ENCODE measurements at regions not wholly inside any gene's neighbourhood (a gene's known extent, or its start where the extent isn't known, plus 50 kb on each side); places are given as distances from the start of the nearest gene placed in this dataset.

- no peak overlapping the region for H3K4me3 ChIP-seq (ENCODE audit: low read depth, low read length)
- TF ChIP-seq, protein P1, sequence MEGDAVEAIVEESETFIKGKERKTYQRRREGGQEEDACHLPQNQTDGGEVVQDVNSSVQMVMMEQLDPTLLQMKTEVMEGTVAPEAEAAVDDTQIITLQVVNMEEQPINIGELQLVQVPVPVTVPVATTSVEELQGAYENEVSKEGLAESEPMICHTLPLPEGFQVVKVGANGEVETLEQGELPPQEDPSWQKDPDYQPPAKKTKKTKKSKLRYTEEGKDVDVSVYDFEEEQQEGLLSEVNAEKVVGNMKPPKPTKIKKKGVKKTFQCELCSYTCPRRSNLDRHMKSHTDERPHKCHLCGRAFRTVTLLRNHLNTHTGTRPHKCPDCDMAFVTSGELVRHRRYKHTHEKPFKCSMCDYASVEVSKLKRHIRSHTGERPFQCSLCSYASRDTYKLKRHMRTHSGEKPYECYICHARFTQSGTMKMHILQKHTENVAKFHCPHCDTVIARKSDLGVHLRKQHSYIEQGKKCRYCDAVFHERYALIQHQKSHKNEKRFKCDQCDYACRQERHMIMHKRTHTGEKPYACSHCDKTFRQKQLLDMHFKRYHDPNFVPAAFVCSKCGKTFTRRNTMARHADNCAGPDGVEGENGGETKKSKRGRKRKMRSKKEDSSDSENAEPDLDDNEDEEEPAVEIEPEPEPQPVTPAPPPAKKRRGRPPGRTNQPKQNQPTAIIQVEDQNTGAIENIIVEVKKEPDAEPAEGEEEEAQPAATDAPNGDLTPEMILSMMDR (IDR thresholded peaks at IDR 0.05; ENCODE audit: low read depth, low read length) = no peak
Observed at GRCh38 chr17:65359016-65359415, 202.4 kb downstream of the AXIN2 start.

- TF ChIP-seq, protein P1 (IDR thresholded peaks at IDR 0.05; ENCODE audit: low read depth, low read length) = no peak
- no peak overlapping the region for H3K4me3 ChIP-seq (ENCODE audit: low read depth, low read length)
Observed at GRCh38 chr17:65356536-65356935, 204.9 kb downstream of the AXIN2 start.

GRCh38 chr17:65355246-65355645 lies 206.2 kb downstream of the AXIN2 start:
- TF ChIP-seq, protein P1 (IDR thresholded peaks at IDR 0.05; ENCODE audit: low read depth, low read length) = no peak
- no peak overlapping the region for H3K4me3 ChIP-seq (ENCODE audit: low read depth, low read length)

DNA sequence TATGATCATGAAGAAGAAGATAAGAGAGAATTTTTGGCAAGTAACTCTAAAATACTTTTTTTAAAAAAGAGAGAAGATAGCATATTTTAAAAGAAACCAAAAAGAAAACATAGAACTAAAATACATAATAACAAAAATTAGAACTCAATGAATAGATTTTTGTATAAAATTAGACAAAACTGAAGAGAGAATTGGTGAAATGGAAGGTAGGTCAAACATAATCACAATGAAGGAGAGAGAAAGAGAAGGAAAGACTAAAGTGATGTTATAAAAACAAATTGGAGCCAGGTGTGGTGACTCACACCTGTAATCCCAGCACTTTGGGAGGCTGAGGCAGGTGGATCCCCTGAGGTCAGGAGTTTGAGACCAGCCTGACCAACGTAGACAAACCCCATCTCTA lies 211.5 kb downstream of the AXIN2 start:
- TF ChIP-seq, protein P1 (IDR thresholded peaks at IDR 0.05; ENCODE audit: low read depth, low read length) = no peak
- H3K4me3 ChIP-seq (ENCODE audit: low read depth, low read length) = no peak overlapping the region

GRCh38 chr17:65346166-65346565 lies 209.0 kb downstream of the RGS9 start:
- TF ChIP-seq, protein P1 (IDR thresholded peaks at IDR 0.05; ENCODE audit: low read depth, low read length) = no peak
- H3K4me3 ChIP-seq (ENCODE audit: low read depth, low read length) = no peak overlapping the region

- TF ChIP-seq, protein P1 (IDR thresholded peaks at IDR 0.05; ENCODE audit: low read depth, low read length) = no peak
- H3K4me3 ChIP-seq (ENCODE audit: low read depth, low read length) = no peak overlapping the region
Observed at GRCh38 chr17:65345261-65346005, 208.3 kb downstream of the RGS9 start.

DNA sequence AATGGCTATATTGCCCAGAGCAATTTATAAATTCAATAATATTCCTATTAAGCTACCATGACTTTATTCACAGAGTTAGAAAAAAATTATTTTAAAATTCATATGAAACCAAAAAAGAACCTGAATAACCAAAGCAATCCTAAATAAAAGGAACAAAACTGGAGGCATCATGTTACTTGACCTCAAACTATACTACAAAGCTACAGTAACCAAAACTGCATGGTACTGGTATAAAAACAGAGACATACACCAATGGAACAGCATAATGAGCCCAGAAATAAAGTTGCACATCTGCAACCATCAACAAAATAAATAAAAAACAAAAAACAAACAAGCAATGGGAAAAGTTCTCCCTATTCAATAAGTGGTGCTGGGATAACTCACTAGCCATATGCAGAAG lies 203.2 kb downstream of the RGS9 start:
- TF ChIP-seq, protein P1 (IDR thresholded peaks at IDR 0.05; ENCODE audit: low read depth, low read length) = no peak
- H3K4me3 ChIP-seq (ENCODE audit: low read depth, low read length) = no peak overlapping the region
